BLaER1 treated with 17β-estradiol and CSF1 and Interleukin-3, amounts not matched to agents 10 nM and 100 nM (cell line): ENCODE measurements at regions not wholly inside any gene's neighbourhood (a gene's known extent, or its start where the extent isn't known, plus 50 kb on each side); places are given as distances from the start of the nearest gene placed in this dataset.

Experiments used
- H3K27ac ChIP-seq, 11 experiments: shearing (Covaris generic); formaldehyde crosslinking; 2 replicates each; pipeline ENCODE4 v1.8.1; 2022
- H3K27me3 ChIP-seq, 11 experiments: shearing (Covaris generic); formaldehyde crosslinking; 2 replicates each; pipeline ENCODE4 v1.8.1; 2022
- H3K36me3 ChIP-seq, 11 experiments: shearing (Covaris generic); formaldehyde crosslinking; 2 replicates each; pipeline ENCODE4 v1.8.1; 2022
- H3K4me1 ChIP-seq, 10 experiments: shearing (Covaris generic); formaldehyde crosslinking; 2 replicates each; pipeline ENCODE4 v1.8.1; 2022
- H3K4me2 ChIP-seq, 11 experiments: shearing (Covaris generic); formaldehyde crosslinking; 2 replicates each; pipeline ENCODE4 v1.8.1; 2022
- H3K4me3 ChIP-seq, 10 experiments: shearing (Covaris generic); formaldehyde crosslinking; 2 replicates each; pipeline ENCODE4 v1.8.1; 2022
- H3K9ac ChIP-seq, 11 experiments: shearing (Covaris generic); formaldehyde crosslinking; 2 replicates each; pipeline ENCODE4 v1.8.1; 2022
- H3K9me3 ChIP-seq, 11 experiments: shearing (Covaris generic); formaldehyde crosslinking; replicated peaks in 1 of 11; 2 replicates each; pipeline ENCODE4 v1.8.1; 2022
- H4K20me1 ChIP-seq, 11 experiments: shearing (Covaris generic); formaldehyde crosslinking; 2 replicates each; pipeline ENCODE4 v1.8.1; 2022
- Cebpa-rat ChIP-seq, 11 experiments: shearing (Covaris generic); IDR thresholded peaks; 2 replicates each; pipeline ENCODE4 v1.8.1; 2022

- Histone ChIP-seq H3K9ac (no peak overlapping the region), H3K27me3 (no peaks in the 10 kb centered on the region), H3K36me3 (no peaks in the 10 kb centered on the region), H3K27ac (no peak overlapping the region), H3K9me3 (no peaks in the 10 kb centered on the region), H3K4me1 (no peaks in the 10 kb centered on the region), H3K4me3 (no peak overlapping the region), H3K4me2 (no peak overlapping the region), H4K20me1 (no peaks in the 10 kb centered on the region)
- no peak for TF ChIP-seq Cebpa-rat (IDR thresholded peaks at IDR 0.05)
Observed at GRCh38 chr4:12583275-12583674, 900.9 kb downstream of the RAB28 start.

DNA sequence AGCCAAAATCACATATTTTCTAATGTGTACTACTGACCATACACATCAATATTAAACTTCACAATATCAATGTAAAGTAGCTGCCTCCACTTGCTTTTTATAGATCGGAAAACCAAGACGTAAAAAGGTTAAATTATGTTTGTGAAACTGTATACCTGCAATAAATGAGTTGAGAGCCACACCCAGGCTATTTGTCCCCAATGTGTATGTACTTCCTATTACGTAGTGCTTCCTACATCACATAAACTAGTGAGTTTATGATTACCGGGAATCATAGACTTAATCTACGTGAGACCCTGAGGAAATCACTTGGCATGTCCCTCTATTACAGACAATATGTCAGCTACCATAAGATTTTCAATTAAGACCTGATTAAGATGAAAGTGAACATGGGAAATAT, 903.4 kb downstream of the RAB28 start:
- Histone ChIP-seq H3K9me3 (no peaks in the 10 kb centered on the region), H3K4me1 (no peaks in the 10 kb centered on the region), H3K9ac (no peak overlapping the region), H3K36me3 (no peaks in the 10 kb centered on the region), H3K4me2 (no peak overlapping the region), H4K20me1 (no peaks in the 10 kb centered on the region), H3K4me3 (no peak overlapping the region), H3K27ac (no peak overlapping the region), H3K27me3 (no peaks in the 10 kb centered on the region)
- no peak for TF ChIP-seq Cebpa-rat (IDR thresholded peaks at IDR 0.05)

GRCh38 chr4:12579172-12579571, 905.0 kb downstream of the RAB28 start:
- Histone ChIP-seq H3K36me3 (no peaks in the 10 kb centered on the region), H4K20me1 (no peaks in the 10 kb centered on the region), H3K9ac (no peak overlapping the region), H3K27ac (no peak overlapping the region), H3K27me3 (no peaks in the 10 kb centered on the region), H3K9me3 (no peaks in the 10 kb centered on the region), H3K4me2 (no peak overlapping the region), H3K4me3 (no peak overlapping the region), H3K4me1 (no peaks in the 10 kb centered on the region)
- TF ChIP-seq Cebpa-rat (IDR thresholded peaks at IDR 0.05): no peak

- no peaks in the 10 kb centered on the region for H4K20me1 ChIP-seq
- H3K9me3 ChIP-seq: no peaks in the 10 kb centered on the region
- no peaks in the 10 kb centered on the region for H3K27me3 ChIP-seq
- H3K4me3 ChIP-seq: no peak overlapping the region
- no peak overlapping the region for H3K27ac ChIP-seq
- H3K4me2 ChIP-seq: no peak overlapping the region
- no peak for TF ChIP-seq Cebpa-rat (IDR thresholded peaks at IDR 0.05)
- H3K36me3 ChIP-seq: no peaks in the 10 kb centered on the region
- H3K4me1 ChIP-seq: no peaks in the 10 kb centered on the region
- no peak overlapping the region for H3K9ac ChIP-seq
Observed at GRCh38 chr4:12576409-12576808, 907.7 kb downstream of the RAB28 start.

DNA sequence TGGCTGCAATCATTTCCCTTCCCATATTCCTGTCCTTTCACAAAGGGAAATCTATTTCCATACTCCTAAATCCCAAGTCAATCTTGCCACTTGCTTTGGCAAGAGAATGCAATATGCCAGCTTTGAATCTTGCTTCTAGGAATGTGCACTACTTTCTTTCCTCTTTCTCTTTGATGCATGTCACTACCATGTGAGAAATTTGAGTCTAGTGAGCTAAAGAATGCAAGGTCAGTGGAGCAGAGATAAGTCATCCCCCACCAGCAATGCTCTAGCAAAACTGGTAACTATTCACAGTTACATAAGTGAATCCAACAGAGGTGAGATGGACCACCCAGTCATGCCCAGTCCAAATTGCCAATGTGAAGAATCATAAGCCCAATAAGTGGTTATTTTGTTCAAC, 910.4 kb downstream of the RAB28 start:
- no peak for TF ChIP-seq Cebpa-rat (IDR thresholded peaks at IDR 0.05)
- no peak overlapping the region for H3K9ac ChIP-seq
- no peaks in the 10 kb centered on the region for H4K20me1 ChIP-seq

DNA sequence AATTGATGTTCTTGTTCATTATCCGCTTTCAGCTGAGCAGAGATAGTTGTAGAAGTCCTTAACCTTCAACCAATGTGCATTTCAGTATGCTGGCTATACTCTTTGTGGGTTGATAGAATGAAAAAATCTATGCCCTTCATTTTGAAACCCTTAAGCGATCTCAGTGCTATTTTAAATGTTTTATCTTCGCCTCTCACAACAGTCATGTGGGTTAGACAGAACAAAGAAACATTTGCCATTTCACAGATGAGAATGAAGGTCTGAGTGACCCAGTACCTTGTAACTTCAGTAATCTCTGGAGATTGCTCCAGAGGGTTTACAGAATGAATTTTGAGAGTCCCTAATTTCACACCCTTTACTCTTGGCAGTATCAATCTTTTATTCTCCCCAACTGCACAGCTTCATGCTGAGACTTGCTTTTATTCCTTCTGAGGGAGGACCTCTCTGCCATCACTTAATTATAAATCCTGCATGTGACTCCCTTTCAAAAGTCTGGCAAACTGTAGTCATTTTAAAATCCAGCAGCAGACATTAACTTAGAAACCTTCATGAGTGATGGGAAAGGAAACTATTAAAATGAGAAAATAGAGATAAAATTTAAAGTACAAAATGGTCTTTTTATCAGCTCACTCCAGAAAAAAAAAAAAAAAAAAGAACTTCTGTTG, 921.5 kb downstream of the RAB28 start:
- no peaks in the 10 kb centered on the region for H4K20me1 ChIP-seq
- no peak overlapping the region for H3K4me3 ChIP-seq
- H3K9ac ChIP-seq: no peak overlapping the region
- no peaks in the 10 kb centered on the region for H3K9me3 ChIP-seq
- no peak for TF ChIP-seq Cebpa-rat (IDR thresholded peaks at IDR 0.05)
- H3K4me2 ChIP-seq: no peak overlapping the region
- H3K27ac ChIP-seq: no peak overlapping the region
- H3K4me1 ChIP-seq: no peaks in the 10 kb centered on the region
- H3K27me3 ChIP-seq: no peaks in the 10 kb centered on the region
- no peaks in the 10 kb centered on the region for H3K36me3 ChIP-seq

More for the DNA sequence above, 910.4 kb downstream of the RAB28 start:
- no peak overlapping the region for H3K27ac ChIP-seq
- H3K4me2 ChIP-seq: no peak overlapping the region
- H3K4me3 ChIP-seq: no peak overlapping the region
- no peaks in the 10 kb centered on the region for H3K9me3 ChIP-seq
- H3K27me3 ChIP-seq: no peaks in the 10 kb centered on the region
- no peaks in the 10 kb centered on the region for H3K4me1 ChIP-seq
- H3K36me3 ChIP-seq: no peaks in the 10 kb centered on the region

GRCh38 chr4:12562021-12562420, 922.1 kb downstream of the RAB28 start:
- Histone ChIP-seq H3K27ac (no peak overlapping the region), H3K27me3 (no peaks in the 10 kb centered on the region), H4K20me1 (no peaks in the 10 kb centered on the region), H3K4me1 (no peaks in the 10 kb centered on the region), H3K4me3 (no peak overlapping the region), H3K36me3 (no peaks in the 10 kb centered on the region), H3K4me2 (no peak overlapping the region), H3K9me3 (no peaks in the 10 kb centered on the region), H3K9ac (no peak overlapping the region)
- TF ChIP-seq Cebpa-rat (IDR thresholded peaks at IDR 0.05): no peak

GRCh38 chr4:12555011-12555410, 929.1 kb downstream of the RAB28 start:
- Histone ChIP-seq H3K4me1 (peaks cover 0 to 23% (median 0%) of the 10 kb centered on the region in 10 experiments; a peak in 9 of 20 replicates), H3K4me3 (no peak overlapping the region), H3K27ac (peak overlapping the region in 6 of 11 experiments; percentile 12 to 76 (median 54); a peak in 9 of 22 replicates), H3K4me2 (peak overlapping the region in 5 of 11 experiments; percentile 16 to 48 (median 38); a peak in 9 of 22 replicates), H3K9me3 (no peaks in the 10 kb centered on the region), H3K9ac (peak overlapping the region in 2 of 11 experiments; percentile 2 to 44; a peak in 2 of 22 replicates), H3K36me3 (no peaks in the 10 kb centered on the region), H4K20me1 (no peaks in the 10 kb centered on the region), H3K27me3 (no peaks in the 10 kb centered on the region)
- TF ChIP-seq Cebpa-rat (IDR thresholded peaks at IDR 0.05): peak in 2 of 11 experiments; percentile 46 to 64; a peak in 3 of 22 replicates

DNA sequence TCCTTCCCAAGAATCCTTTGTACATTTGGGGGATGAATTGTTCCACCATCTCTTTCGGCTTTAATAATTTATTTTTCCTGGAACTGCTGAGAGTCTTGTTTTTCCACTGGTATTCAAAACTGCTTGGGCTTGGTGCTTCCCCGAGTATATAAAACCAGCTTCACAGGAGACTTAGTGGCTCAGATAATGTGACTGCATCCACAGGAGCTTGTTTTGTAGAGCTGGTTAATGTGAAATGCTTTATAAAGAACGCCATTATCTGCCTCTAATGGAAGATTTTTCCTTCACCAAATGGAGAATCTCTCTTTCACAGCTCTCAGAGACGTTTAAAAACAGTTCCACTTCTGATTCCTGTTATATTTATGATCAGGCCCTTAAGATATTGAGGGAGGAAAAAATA, 935.5 kb downstream of the RAB28 start:
- Histone ChIP-seq H3K36me3 (no peaks in the 10 kb centered on the region), H3K4me1 (no peaks in the 10 kb centered on the region), H3K9ac (no peak overlapping the region), H3K4me3 (no peak overlapping the region), H3K4me2 (no peak overlapping the region), H4K20me1 (no peaks in the 10 kb centered on the region), H3K9me3 (no peaks in the 10 kb centered on the region), H3K27me3 (no peaks in the 10 kb centered on the region), H3K27ac (no peak overlapping the region)
- TF ChIP-seq Cebpa-rat (IDR thresholded peaks at IDR 0.05): no peak

DNA sequence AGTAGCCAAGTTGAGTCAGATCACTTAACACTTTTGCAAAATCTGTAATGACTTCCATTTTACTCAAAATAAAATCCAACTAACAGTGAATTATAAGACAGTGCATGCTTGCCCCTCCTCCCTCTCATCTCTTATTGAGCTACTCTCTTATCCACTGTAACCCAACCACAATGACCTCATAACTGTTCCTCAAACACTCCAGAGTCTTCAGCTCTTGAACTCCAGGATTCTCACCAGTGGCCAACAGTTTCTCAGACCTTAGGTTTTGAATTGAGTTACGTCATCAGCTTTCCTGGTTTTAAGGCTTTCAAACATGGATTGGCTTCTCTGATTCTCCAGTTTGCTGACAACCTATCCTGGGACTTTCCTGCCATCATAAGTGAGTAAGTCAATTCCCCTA, 938.3 kb downstream of the RAB28 start:
- Histone ChIP-seq H3K27ac (no peak overlapping the region), H3K9me3 (no peaks in the 10 kb centered on the region), H3K4me3 (no peak overlapping the region), H3K4me2 (no peak overlapping the region), H3K36me3 (no peaks in the 10 kb centered on the region), H3K9ac (no peak overlapping the region), H3K4me1 (no peaks in the 10 kb centered on the region), H4K20me1 (no peaks in the 10 kb centered on the region), H3K27me3 (no peaks in the 10 kb centered on the region)
- TF ChIP-seq Cebpa-rat (IDR thresholded peaks at IDR 0.05): no peak
